GM12865 (cell line): ENCODE measurements at regions not wholly inside any gene's neighbourhood (a gene's known extent, or its start where the extent isn't known, plus 50 kb on each side); places are given as distances from the start of the nearest gene placed in this dataset.
"Not testable (repeated sequence)": the region's sequence is repeated elsewhere in the genome, so short reads cannot be mapped to it uniquely, and the experiment has no call there.

Experiments used
- DNase-seq: peaks from one replicate; pipeline ENCODE4 v3.0.0; 2010; ENCODE audit warnings: low read depth
- H3K4me3 ChIP-seq: 2 replicates; pipeline ENCODE4 v1.5.1; 2011; ENCODE audit warnings: mild to moderate bottlenecking, low read depth, low read length, control low read depth
- CTCF ChIP-seq: IDR thresholded peaks from 2 replicates; pipeline ENCODE4 v1.5.1; 2011; ENCODE audit warnings: low read length, control low read depth, low read depth, inconsistent platforms; ENCODE audit not compliant: insufficient read depth; ENCODE audit errors: missing control alignments

- no peak for DNase-seq
- no peak for TF ChIP-seq CTCF
- no peak overlapping the region for H3K4me3 ChIP-seq
Measured at GRCh38 chr10:38209332-38209731, 115.2 kb downstream of the ZNF37A start.

- H3K4me3 ChIP-seq, DNase-seq: not testable (repeated sequence)
Measured at GRCh38 chr10:38209748-38210147, 115.6 kb downstream of the ZNF37A start.

GRCh38 chr10:38212460-38212859 is 118.3 kb downstream of the ZNF37A start:
- DNase-seq, result no peak
- no peak overlapping the region for H3K4me3 ChIP-seq
- no peak for TF ChIP-seq CTCF

- no peak for DNase-seq
- TF ChIP-seq CTCF, result no peak
- H3K4me3 ChIP-seq, result no peak overlapping the region
Measured at GRCh38 chr10:38226385-38226784, 132.2 kb downstream of the ZNF37A start.

- H3K4me3 ChIP-seq, result no peak overlapping the region
- no peak for DNase-seq
- no peak for TF ChIP-seq CTCF
Measured at GRCh38 chr10:38228394-38228793, 134.3 kb downstream of the ZNF37A start.

GRCh38 chr10:38238479-38238878 is 144.3 kb downstream of the ZNF37A start:
- not testable (repeated sequence) for H3K4me3 ChIP-seq, DNase-seq

- not testable (repeated sequence) for H3K4me3 ChIP-seq, DNase-seq
Measured at GRCh38 chr10:38242061-38242649, 148.0 kb downstream of the ZNF37A start.

- DNase-seq, H3K4me3 ChIP-seq: not testable (repeated sequence)
Measured at GRCh38 chr10:38248113-38248512, 154.0 kb downstream of the ZNF37A start.

GRCh38 chr10:38252551-38252950 is 158.4 kb downstream of the ZNF37A start:
- not testable (repeated sequence) for DNase-seq

GRCh38 chr10:38267555-38267954 is 173.4 kb downstream of the ZNF37A start:
- not testable (repeated sequence) for DNase-seq, H3K4me3 ChIP-seq

More at GRCh38 chr10:38252551-38252950, 158.4 kb downstream of the ZNF37A start:
- not testable (repeated sequence) for H3K4me3 ChIP-seq

GRCh38 chr10:38271031-38271430 is 176.9 kb downstream of the ZNF37A start:
- H3K4me3 ChIP-seq, DNase-seq: not testable (repeated sequence)

- not testable (repeated sequence) for DNase-seq, H3K4me3 ChIP-seq
Measured at GRCh38 chr10:38274879-38275278, 180.7 kb downstream of the ZNF37A start.

GRCh38 chr10:38292560-38292959 is 198.4 kb downstream of the ZNF37A start:
- H3K4me3 ChIP-seq, DNase-seq: not testable (repeated sequence)

GRCh38 chr10:38310111-38310510 is 216.0 kb downstream of the ZNF37A start:
- H3K4me3 ChIP-seq, DNase-seq: not testable (repeated sequence)
